ENCODE measurements at regions not wholly inside any gene's neighbourhood (a gene's known extent, or its start where the extent isn't known, plus 50 kb on each side); places are given as distances from the start of the nearest gene placed in this dataset.

GRCh38 chr5:133706506-133707430 is 94.4 kb upstream of the FSTL4 start:
- no peak for DNase-seq

DNA sequence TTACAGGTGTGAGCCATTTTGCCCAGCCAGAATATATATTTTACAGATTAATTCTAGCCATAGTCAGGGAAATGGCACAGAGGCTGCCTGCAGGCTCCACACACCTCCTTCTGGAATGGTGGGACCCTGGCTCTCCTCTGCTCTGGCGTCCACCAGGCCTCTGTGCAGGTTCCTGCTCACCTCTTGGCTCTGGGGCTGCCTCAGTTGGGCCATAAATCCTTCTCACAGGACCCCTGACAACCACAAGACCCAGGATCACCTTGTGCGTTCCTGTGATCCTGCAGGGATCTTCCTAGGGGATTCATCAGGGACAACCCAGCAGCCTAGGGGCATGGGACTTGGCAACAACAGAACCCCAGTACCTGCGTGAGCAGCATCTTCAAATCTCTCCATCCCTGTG is 93.0 kb upstream of the FSTL4 start:
- DNase-seq: no peak

- DNase-seq: no peak
These were observed 92.1 kb upstream of the FSTL4 start for GRCh38 chr5:133704411-133704810.

DNA sequence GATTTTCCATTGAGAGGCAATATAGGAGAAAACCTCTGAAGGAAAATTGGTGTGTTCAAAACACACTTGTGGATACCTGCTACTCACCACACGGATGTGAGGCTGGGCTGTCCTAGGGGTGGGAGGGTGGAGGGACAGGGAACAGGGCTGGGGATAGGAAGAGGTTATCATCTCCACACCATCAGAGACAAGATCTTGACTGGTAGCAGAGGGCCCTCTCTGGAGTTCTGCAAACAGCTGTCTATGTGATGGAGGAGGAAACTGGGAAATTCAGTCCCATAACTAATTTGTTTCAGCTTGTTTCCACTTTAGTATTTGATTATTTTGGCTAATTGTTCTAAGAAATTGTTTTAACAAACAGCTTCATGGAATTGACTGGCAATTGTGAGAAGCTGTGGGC is 91.6 kb upstream of the FSTL4 start:
- DNase-seq: no peak

- no peak for DNase-seq
These were observed 90.7 kb upstream of the FSTL4 start for GRCh38 chr5:133702791-133703770.

GRCh38 chr5:133701871-133702270 is 89.5 kb upstream of the FSTL4 start:
- no peak for DNase-seq

DNA sequence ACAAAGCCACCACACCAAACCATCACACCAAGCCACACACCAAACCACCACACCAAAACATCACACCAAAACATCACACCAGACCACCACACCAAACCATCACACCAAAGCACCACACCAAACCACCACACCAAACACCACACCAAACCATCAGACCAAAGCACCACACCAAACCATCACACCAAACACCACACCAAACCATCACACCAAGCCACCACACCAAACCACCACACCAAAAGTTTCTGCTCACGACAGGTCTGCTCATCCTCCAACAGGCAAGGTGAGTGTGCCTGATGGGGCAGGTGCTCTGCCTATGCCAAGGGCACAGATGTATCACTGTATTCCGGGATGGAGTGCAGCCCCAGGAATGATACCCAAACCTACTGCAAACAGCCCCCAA is 87.9 kb upstream of the FSTL4 start:
- DNase-seq: no peak

DNA sequence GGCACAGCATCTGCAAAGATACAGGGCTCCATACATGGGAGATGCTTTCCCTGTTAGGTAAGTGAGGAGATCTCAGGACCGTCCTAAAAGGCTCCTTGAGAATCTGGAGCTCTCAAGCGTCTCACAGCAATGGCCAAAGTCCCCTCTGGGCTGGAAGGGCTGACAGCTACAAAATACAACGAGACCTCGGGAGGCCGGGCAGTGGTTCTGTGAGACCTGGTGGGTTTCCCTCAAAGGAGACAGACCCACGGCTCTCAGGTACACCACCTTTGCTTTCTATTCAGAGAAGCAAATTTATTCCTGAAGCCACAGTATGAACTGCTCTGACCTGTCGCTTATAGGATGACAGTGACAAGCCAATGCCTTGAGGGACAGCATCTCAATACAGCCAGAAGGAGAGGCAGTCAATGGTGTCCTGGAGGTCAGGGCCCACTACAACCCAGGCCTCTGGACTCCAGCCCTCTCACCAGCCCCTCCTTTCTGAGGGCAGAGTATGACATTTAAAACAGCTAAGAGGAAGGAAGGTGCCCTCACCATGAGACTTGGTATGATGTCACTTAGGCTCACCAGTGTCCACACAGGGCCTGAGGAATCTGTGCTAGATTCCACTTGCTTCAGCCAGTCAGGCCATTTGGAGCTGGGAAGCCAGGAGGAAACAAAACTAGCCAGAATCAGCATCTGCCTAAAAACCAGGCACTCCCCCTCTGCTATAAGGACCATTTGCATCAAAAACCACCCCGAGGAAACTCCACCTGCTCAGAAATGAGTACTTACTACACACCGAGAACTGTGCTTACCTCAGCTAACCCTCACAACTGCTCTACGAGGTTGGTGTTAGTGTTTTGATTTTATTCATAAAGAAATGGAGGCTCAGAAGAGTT is 86.5 kb upstream of the FSTL4 start:
- DNase-seq: peak; percentile 8 to 49 (median 37)

DNA sequence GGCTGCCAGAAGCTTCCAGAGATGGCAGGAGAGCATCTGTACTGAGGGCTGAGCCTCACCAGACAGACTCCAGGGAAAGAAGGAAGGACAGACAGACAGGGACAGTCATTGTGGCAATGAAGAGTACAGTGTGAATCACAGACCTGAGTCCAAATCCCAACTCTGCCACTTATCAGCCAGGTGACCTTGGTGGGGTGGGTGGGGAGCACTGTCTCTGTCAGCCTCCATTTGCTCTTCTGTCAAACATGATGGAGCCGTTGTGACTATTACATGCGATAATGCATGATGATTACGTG is 85.9 kb upstream of the FSTL4 start:
- no peak for DNase-seq

- DNase-seq: peak in 3 of 4 experiments; percentile 14 to 30 (median 25)
These were observed 85.4 kb upstream of the FSTL4 start for GRCh38 chr5:133697536-133698258.

GRCh38 chr5:133696782-133697507 is 84.6 kb upstream of the FSTL4 start:
- DNase-seq: no peak

DNA sequence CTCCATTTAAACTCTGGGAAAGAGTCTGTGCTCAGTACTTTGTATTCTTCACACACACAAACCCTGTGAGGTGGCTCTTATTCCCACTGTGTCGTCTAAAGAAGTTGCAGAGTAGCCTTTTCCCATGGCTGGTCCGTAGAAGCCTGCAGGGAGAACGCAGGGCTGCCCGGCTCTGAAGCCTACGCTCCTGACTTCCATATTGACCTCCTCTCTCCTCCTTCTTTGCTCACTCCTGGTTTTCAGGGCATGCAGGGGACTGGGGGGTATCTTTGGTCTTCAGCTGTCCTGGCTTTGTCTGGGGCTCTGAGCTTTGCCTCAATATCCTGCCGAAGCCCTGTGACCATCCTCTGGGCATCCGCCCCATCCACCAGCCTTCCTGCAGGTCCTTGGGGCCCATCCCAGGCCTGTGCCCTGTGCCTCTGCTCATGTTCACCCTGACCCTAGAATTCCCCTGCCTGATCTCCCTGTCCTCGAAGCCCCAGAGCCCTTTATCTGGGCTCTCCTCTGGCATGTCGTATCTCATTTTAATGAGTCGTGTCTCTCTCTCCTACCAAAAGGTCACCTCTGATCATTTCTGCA is 83.8 kb upstream of the FSTL4 start:
- no peak for DNase-seq

- DNase-seq: peak; percentile 3 to 29 (median 22)
These were observed 82.0 kb upstream of the FSTL4 start for GRCh38 chr5:133694181-133694831.

- no peak for DNase-seq
These were observed 79.1 kb upstream of the FSTL4 start for GRCh38 chr5:133691448-133691847.

DNA sequence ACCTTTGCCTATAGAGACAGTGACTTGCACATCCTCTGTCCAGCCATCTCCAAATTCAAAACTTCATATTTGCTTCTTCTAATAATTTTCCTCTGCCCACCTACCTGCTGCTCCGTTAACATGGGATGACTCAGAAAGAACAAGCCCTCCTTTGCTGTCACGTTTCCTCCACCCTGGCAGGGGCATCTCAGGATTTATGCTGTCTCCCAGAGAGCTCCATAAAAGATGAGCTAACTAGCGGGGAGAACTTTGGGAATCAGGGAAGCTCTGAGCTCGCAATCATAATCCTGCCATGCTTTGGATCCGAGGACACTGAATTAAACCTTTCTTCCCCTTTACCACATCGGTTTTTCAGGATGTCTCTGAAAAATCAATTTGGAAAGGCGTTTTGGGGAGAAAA is 78.4 kb upstream of the FSTL4 start:
- no peak for DNase-seq

DNA sequence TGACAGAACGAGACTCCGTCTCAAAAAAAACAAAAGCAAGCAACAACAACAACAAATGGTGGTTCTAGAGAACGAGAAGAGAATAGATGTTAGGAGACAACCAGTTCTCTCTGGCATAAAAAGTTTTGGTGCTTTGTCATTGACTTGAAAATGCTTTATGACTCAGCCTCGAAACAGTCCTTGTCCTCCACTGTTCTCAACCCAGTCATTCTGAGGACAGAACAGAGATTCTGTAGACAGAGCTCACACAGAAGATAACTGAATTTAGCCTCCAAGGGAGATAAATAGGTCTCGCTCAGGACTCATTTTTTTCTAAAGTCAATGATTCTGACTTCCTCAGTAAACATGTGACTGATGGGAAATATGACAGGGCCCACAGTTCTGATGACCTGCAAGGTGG is 76.0 kb upstream of the FSTL4 start:
- DNase-seq: no peak

GRCh38 chr5:133687212-133688061 is 75.1 kb upstream of the FSTL4 start:
- DNase-seq: no peak

DNA sequence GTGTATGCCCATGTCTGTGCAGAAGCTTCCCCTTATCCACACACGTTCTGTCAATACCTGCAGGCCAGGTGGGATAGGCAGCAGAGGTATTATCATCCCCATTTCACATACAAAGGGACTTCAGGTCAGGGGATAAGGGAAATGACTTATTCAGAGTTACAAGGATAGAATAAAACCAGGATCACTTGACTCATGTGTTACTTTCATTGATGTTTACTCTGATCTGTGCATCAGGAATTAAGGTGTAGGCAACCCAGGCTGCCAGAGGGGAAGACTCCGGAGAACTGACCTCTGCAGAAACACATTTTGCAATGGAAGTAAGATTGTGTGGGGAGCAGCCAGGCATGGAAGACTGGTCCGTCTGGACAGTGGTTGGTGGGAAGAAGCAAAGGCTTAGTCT is 74.2 kb upstream of the FSTL4 start:
- DNase-seq: no peak

- DNase-seq: no peak
These were observed 73.2 kb upstream of the FSTL4 start for GRCh38 chr5:133685402-133686018.
